ENCODE measurements at regions not wholly inside any gene's neighbourhood (a gene's known extent, or its start where the extent isn't known, plus 50 kb on each side); places are given as distances from the start of the nearest gene placed in this dataset.

DNA sequence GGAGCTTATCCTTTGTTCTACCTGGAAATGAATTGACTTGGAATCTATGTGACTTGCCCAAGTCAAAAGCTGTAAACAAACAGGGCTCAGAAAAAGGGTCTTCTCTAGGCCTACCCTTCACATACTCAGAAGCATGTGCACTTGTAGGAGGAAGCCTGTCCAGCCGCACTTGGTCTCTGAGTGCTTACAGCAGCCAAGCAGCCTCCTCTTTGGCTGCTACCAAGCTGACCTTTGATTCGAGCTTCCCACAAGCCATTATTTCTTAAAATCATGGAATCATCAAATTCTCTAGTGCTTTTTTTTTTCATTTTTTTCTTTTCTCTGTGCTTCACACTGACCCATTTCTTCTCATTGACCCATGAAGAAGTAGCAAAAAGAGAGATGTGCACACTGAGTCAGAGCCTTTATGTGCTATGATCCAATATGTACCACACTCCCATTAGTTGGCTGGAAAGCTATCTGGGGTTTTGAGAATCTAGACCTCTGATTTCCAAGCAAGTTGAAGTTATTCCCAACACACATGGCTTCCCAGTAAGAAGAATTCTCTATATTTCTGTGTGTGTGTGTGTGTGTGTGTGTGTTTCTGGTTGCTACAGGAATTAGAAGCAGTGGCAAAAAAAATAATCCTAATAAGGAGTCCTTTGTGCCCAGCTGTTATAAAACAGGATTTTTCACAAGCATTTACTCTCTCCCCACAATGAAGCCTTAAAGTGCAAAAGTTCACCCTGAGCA is 550.3 kb upstream of the TNP1 start:
- TF ChIP-seq, protein P1, sequence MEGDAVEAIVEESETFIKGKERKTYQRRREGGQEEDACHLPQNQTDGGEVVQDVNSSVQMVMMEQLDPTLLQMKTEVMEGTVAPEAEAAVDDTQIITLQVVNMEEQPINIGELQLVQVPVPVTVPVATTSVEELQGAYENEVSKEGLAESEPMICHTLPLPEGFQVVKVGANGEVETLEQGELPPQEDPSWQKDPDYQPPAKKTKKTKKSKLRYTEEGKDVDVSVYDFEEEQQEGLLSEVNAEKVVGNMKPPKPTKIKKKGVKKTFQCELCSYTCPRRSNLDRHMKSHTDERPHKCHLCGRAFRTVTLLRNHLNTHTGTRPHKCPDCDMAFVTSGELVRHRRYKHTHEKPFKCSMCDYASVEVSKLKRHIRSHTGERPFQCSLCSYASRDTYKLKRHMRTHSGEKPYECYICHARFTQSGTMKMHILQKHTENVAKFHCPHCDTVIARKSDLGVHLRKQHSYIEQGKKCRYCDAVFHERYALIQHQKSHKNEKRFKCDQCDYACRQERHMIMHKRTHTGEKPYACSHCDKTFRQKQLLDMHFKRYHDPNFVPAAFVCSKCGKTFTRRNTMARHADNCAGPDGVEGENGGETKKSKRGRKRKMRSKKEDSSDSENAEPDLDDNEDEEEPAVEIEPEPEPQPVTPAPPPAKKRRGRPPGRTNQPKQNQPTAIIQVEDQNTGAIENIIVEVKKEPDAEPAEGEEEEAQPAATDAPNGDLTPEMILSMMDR (IDR thresholded peaks at IDR 0.05; ENCODE audit: borderline replicate concordance, extremely low read depth, low read length, poor library complexity, severe bottlenecking): no peak
- TF ChIP-seq EZH2 (IDR thresholded peaks at IDR 0.05; ENCODE audit: borderline replicate concordance, low read depth, low read length, severe bottlenecking): no peak
